HepG2 (cell line): ENCODE measurements at regions not wholly inside any gene's neighbourhood (a gene's known extent, or its start where the extent isn't known, plus 50 kb on each side); places are given as distances from the start of the nearest gene placed in this dataset.

Source experiments
- ATAC-seq: fragments of 200-7000 bp; cut with Tn5 transposase; 3 replicates; pipeline ENCODE4 v1.9.1; 2020; ENCODE audit warnings: mild to moderate bottlenecking, moderate library complexity
- BruUV-seq: library from RNA; stranded (reverse); fragments of 400-500 nt; replicated peaks from 2 replicates; lab custom pipeline; 2021; lab: Mats Ljungman, UMichigan
- CTCF ChIA-PET: fragments of 300-600 bp; formaldehyde crosslinking; extraction: SDS; loops from one replicate; lab custom pipeline; 2021; ENCODE audit warnings: low total read pairs, inconsistent platforms, low intra/inter-chr PET ratio; lab: Yijun Ruan, JAX
- POLR2A ChIA-PET: fragments of 350-600 bp; sonication (Branson Sonifier 250); formaldehyde crosslinking; loops from one replicate; lab custom pipeline; 2020; ENCODE audit warnings: antibody characterized with exemption, inconsistent platforms; lab: Yijun Ruan, JAX
- DNase-seq: peaks from one replicate; pipeline ENCODE4 v3.0.0-alpha.2; 2015; ENCODE audit warnings: low spot score
- FAIRE-seq: peaks from 3 replicates; lab custom pipeline; 2011; peaks lifted over from hg19 to GRCh38; lab: Jason Lieb, UNC
- H2AFZ ChIP-seq: one replicate; pipeline ENCODE4 v1.6.1; 2011; ENCODE audit warnings: low read length, inconsistent platforms
- H3K27ac ChIP-seq: fragments of 300-600 bp; 3 replicates; pipeline ENCODE4 v1.8.0; 2011; ENCODE audit warnings: mixed run types, mild to moderate bottlenecking, mixed read lengths, low read length, inconsistent platforms; ENCODE audit not compliant: insufficient read depth; ENCODE audit errors: extremely low read length
- H3K27me3 ChIP-seq, 2 experiments: fragments of 200-600 bp in 1 of 2; 2 replicates in 1 of 2; 3 replicates in 1 of 2; pipeline versions ENCODE4 v1.6.0 to v1.8.0; 2011; ENCODE audit warnings: low read length in 2 of 2, mild to moderate bottlenecking in 2 of 2, moderate library complexity in 2 of 2, inconsistent platforms in 1 of 2; ENCODE audit not compliant: insufficient read depth in 2 of 2, control insufficient read depth in 1 of 2
- H3K36me3 ChIP-seq, 2 experiments: fragments of 200-600 bp in 1 of 2; replicated peaks in 1 of 2; 2 replicates in 1 of 2; 3 replicates in 1 of 2; pipeline versions ENCODE4 v1.5.1 to v1.8.0; 2011; ENCODE audit warnings: low read length in 2 of 2, inconsistent platforms in 1 of 2; ENCODE audit not compliant: insufficient read depth in 2 of 2, control insufficient read depth in 1 of 2
- H3K4me1 ChIP-seq: 2 replicates; pipeline ENCODE4 v1.5.1; 2012; ENCODE audit warnings: low read length, inconsistent platforms; ENCODE audit not compliant: insufficient read depth
- H3K4me2 ChIP-seq: 2 replicates; pipeline ENCODE4 v1.6.0; 2011; ENCODE audit warnings: low read depth, low read length, inconsistent platforms
- H3K4me3 ChIP-seq, 3 experiments: fragments of 200-600 bp in 1 of 3; sonication (generic), shearing (Covaris generic) in 1 of 3; replicated peaks in 1 of 3; 2 replicates each; pipeline ENCODE4 v1.5.1; 2011 to 2016; ENCODE audit warnings: low read length in 3 of 3, inconsistent platforms in 2 of 3, low read depth in 2 of 3, mild to moderate bottlenecking in 2 of 3, control low read depth in 1 of 3, mixed read lengths in 1 of 3; ENCODE audit not compliant: insufficient read depth in 1 of 3
- H3K79me2 ChIP-seq: one replicate; pipeline ENCODE4 v1.6.1; 2011; ENCODE audit warnings: low read length, inconsistent platforms; ENCODE audit not compliant: insufficient read depth
- H3K9ac ChIP-seq: 2 replicates; pipeline ENCODE4 v1.6.0; 2011; ENCODE audit warnings: mild to moderate bottlenecking, low read depth, low read length, inconsistent platforms; ENCODE audit not compliant: insufficient read depth
- H3K9me3 ChIP-seq: 2 replicates; pipeline ENCODE4 v1.5.1; 2012; ENCODE audit warnings: mild to moderate bottlenecking, low read length
- H4K20me1 ChIP-seq: 2 replicates; pipeline ENCODE4 v1.6.0; 2011; ENCODE audit warnings: inconsistent platforms, mild to moderate bottlenecking, low read length, moderate library complexity; ENCODE audit not compliant: insufficient read depth
- EZH2 ChIP-seq: conservative IDR thresholded peaks from 2 replicates; pipeline ENCODE4 v1.6.1; 2012; ENCODE audit warnings: mild to moderate bottlenecking, low read depth, low read length, moderate library complexity
- MTA1 ChIP-seq: sonication (generic); formaldehyde crosslinking; IDR thresholded peaks from 2 replicates; pipeline ENCODE4 v1.4.0; 2020; ENCODE audit warnings: missing genetic modification reagents, mild to moderate bottlenecking, borderline replicate concordance
- PCBP1 ChIP-seq: fragments of 200-400 bp; formaldehyde crosslinking; IDR thresholded peaks from 2 replicates; pipeline ENCODE4 v1.6.1; 2017; ENCODE audit warnings: mild to moderate bottlenecking, low read depth, low read length, borderline replicate concordance
- RFX5 ChIP-seq: IDR thresholded peaks from 2 replicates; pipeline ENCODE4 v1.6.1; 2011; ENCODE audit warnings: low read depth, low read length, improper control_type of control experiment
- ZNF569 ChIP-seq: sonication (generic); formaldehyde crosslinking; IDR thresholded peaks from 2 replicates; pipeline ENCODE4 v1.5.0; 2020; ENCODE audit warnings: mild to moderate bottlenecking, missing genetic modification reagents, moderate library complexity, borderline replicate concordance
- ZNF703 ChIP-seq: sonication (generic); formaldehyde crosslinking; IDR thresholded peaks from 2 replicates; pipeline ENCODE4 v1.5.1; 2020; ENCODE audit warnings: missing genetic modification reagents, mild to moderate bottlenecking, moderate library complexity, borderline replicate concordance
- WGBS: methylation state at CpG from one replicate; pipeline ENCODE4 v1.1.6; 2017; ENCODE audit warnings: low lambda C conversion rate; 5-methylcytosine and 5-hydroxymethylcytosine counted together
- in situ Hi-C: cut with HindIII; loops from 2 replicates; pipeline ENCODE4 v1.10.0; 2017; ENCODE audit warnings: low pct_unique_long_range_greater_than_20kb; ENCODE audit not compliant: extremely low pct_ligation_motif_present
- intact Hi-C: fragments of 100-400 bp; cut with micrococcal nuclease; formaldehyde crosslinking; loops from one replicate; pipeline ENCODE4 v1.10.0; 2022; ENCODE audit not compliant: unreplicated experiment
- TF ChIP-seq, protein P1 (sequence below): IDR thresholded peaks from 2 replicates; pipeline ENCODE4 v1.6.1; 2016; ENCODE audit warnings: low read depth, control low read depth

DNA sequence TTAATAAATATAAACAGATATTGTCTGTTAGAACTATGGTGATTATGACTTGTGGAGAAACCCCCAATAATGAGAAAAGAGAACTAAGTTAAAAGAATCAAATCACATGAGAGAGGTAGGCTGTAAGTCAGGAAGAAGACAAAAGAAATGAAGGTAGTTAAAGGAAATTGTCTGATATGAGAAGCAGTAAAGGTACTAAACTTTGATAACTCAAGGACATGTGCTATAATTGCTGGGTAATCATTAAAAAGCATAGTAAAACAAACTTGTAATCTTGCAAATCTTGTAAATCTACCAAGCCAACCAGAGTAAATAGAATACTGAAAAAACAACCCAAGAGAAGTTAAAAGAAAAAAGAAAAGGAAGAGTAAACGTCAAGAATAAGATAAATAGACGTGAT lies 207.0 kb upstream of the CTNND2 start (continued):
- TF ChIP-seq, protein P1, sequence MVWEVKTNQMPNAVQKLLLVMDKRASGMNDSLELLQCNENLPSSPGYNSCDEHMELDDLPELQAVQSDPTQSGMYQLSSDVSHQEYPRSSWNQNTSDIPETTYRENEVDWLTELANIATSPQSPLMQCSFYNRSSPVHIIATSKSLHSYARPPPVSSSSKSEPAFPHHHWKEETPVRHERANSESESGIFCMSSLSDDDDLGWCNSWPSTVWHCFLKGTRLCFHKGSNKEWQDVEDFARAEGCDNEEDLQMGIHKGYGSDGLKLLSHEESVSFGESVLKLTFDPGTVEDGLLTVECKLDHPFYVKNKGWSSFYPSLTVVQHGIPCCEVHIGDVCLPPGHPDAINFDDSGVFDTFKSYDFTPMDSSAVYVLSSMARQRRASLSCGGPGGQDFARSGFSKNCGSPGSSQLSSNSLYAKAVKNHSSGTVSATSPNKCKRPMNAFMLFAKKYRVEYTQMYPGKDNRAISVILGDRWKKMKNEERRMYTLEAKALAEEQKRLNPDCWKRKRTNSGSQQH = no peak
- TF ChIP-seq ZNF703 = no peak
- TF ChIP-seq EZH2 = no peak

DNA sequence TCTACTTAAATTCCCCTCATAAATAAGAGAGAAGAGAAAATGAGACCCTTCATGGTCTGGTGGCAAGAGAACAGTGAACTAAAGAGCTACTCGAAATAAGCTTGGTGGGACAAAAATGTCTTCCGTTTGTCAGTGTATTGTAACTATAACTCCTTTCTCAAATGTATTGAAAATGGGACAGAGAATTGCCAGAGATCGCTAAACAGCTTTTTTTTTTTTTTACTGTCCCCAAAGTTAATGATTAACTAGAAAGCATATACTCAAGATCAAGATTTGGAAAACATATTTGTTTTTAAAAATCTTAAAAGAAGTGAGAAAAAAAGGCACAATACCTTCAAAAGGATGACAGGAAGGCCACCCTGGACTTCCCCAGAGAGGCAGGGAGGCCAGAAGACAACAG lies 206.4 kb upstream of the CTNND2 start:
- no peaks in the 10 kb centered on the region for H3K36me3 ChIP-seq
- no peak overlapping the region for H3K4me3 ChIP-seq
- WGBS = 6% methylated on average over 3 of the region's 3 CpGs
- CTCF ChIA-PET = no interaction called here
- peaks cover 66% of the 10 kb centered on the region for H3K9me3 ChIP-seq
- POLR2A ChIA-PET = no interaction called here
- in situ Hi-C loops (no loop called here), intact Hi-C loops (no loop called here)
- no peak for TF ChIP-seq MTA1 (CRISPR knock-in tag)
- TF ChIP-seq RFX5 = no peak
- TF ChIP-seq ZNF569 = no peak
- no peak for TF ChIP-seq PCBP1
- no peaks in the 10 kb centered on the region for H3K27me3 ChIP-seq
- no peak overlapping the region for H3K9ac ChIP-seq
- DNase-seq (no peak), ATAC-seq (no peak), FAIRE-seq (no peak)
- H3K4me2 ChIP-seq = no peak overlapping the region
- no peak overlapping the region for H2AFZ ChIP-seq
- no peaks in the 10 kb centered on the region for H3K4me1 ChIP-seq
- H4K20me1 ChIP-seq = no peaks in the 10 kb centered on the region
- H3K27ac ChIP-seq = no peak overlapping the region
- no peaks in the 10 kb centered on the region for H3K79me2 ChIP-seq
- no TSS peak for BruUV-seq
